Fibroblast of skin of scalp (primary cell): ENCODE measurements at regions not wholly inside any gene's neighbourhood (a gene's known extent, or its start where the extent isn't known, plus 50 kb on each side); places are given as distances from the start of the nearest gene placed in this dataset.
"Not testable (repeated sequence)": the region's sequence is repeated elsewhere in the genome, so short reads cannot be mapped to it uniquely, and the experiment has no call there.

Experiments
- DNase-seq: peaks from one replicate; pipeline ENCODE4 v3.0.0-alpha.2; 2013

DNA sequence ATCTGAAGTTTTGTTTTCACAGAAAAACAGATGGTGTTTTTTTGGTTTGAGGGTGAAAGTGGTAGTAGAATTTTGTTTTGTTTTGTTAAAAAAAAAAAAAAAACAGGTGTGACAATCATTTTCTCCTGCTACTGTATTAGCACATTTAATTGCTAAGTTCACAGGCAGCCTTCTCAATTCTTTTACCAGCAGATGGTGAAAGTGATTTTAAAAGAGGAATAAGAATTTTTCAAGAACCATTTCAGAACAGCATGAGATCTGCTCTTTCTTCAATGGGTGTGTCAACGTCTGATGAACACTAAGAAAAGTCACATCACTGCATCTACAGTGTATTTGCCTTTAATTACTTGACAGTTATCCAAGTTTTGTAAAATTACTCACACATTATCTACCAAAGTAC lies 303.7 kb upstream of the USP15 start:
- DNase-seq = no peak

DNA sequence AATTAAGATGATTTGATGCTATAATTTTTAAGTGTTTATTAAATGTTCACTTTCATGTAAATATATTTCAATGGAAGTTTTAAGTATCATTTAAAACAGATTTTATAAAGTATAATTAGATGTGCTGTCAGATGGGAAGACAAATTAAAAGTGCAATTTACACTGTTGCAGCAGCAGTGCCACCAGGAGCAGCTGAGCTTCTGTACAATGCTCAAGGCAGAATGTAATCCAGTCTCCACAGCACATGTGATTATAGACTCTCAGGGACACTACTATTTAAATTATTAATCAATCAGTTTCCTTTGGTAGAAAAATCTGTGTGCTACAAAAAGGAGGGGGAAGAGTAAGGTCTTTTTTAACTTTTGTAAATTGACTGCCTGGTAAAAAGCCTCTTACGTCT lies 285.7 kb upstream of the USP15 start:
- DNase-seq = no peak

DNA sequence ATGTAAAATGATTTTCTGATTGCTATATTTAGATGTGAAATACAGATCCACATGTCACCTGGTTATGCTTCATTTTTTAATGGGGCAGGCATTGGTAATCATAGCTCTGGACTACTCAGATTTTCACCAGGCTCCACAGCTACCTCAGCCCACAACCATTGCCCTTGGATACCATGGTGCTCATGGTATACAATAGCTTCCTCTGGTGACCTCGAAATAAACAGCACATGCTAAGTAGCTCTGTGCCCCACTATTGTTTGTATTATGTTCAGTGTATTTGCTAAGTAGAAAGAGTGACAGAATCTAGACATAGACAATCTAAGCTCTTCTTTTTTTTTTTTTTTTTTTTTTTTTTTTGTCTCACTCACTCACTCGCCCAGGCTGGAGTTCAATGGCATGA lies 274.4 kb upstream of the USP15 start:
- DNase-seq = no peak

DNA sequence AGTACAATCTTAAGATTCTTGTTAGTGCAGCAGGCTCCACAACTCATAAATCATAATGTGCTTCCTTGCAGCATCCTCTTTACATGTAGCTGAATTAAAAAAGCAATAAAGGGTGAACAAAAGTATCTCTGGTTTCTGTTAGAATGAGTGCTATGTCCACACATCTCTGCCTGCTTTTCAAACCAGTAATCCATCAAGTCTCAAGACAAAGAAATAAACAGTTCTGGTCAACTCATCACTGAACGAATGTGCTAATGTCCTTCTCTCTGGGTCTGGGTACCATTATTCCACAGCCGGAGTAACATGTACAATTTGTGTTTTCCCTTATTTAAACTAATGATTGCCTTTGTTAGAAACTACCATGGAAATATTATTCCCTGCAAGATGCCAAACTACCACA lies 273.0 kb upstream of the USP15 start:
- DNase-seq = no peak

DNA sequence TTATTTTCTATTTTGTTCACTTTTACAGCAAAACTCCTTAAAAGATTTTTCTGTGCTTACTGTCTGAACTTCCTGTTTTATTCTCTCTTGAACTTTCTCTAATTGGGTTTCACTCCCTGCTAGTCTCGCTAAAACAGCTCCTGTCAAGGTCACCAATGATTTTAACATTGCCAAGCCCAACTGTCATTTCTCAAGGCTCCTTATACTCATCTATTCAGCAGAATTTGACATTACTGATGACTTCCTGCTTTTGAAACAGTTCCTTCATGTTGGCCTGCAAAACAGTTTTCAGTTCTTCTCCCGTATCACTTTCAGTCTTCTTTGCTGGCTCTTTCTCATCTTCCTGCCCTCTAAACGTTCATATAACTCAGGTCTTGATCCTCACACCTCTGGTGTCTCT lies 268.5 kb upstream of the USP15 start:
- no peak for DNase-seq

DNA sequence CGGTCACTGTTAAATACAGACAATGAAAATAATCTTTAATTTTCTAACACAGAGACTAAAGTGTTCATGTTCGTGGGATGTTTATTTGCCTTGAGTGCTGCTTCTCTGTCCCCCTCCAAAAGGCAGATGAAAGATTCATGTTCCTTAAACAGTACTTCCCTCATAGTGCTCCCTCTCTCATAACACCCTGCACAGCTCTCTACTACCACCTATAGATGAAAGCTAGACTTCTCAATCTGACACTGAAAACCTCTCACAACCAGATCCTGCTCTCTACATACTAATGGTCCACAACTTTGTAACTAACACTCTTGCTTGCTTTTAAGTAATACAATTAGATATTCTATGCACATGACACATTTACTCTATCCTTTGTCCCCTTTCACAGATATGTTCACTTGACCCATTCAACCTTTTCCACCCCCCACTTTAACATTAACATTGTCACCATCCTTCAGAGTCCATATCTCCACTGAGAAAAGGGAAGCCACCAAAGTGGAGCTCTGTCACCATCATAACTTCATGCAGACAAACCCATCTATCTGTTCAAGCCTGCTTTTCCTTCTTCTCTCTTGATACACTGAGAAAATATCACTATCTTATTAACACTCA lies 266.4 kb upstream of the USP15 start:
- DNase-seq = peak; percentile 35

DNA sequence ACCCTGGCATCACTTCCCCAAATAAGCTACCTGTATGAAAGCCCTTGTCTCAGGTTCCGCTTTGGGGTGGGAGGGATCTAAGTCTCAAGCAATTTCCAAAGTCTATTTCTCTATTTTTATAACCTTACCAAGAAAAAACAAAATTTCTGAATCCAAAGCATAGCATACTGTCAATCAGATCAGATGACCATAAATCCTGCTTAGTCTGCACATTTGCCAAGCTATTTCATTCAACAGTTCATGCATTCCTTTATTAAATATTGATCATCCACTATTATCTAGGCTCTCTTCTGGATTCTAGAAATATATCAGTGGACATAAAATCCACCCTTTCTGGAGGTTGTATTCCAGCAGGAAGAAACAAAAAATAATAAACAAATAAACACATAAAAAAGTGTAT lies 263.5 kb upstream of the USP15 start:
- no peak for DNase-seq

DNA sequence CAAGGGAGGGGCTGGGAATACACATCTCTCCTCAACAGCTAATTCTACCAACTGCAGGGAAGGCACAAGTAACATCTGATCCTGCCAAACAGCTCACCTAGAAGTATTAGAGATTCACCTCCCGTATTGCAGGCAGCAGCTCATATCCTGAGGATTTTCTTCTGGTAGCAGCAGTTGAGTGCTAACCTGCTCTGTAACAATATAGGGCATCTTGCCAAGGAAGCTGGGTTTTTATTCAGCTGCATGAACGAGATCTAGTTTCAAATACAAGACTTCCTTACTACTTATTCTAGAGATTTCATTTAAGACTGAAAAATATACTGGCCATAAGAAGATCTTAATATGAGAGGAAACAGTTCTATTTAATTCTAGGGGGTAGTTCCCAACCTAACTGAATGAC lies 261.4 kb upstream of the USP15 start:
- DNase-seq = no peak

DNA sequence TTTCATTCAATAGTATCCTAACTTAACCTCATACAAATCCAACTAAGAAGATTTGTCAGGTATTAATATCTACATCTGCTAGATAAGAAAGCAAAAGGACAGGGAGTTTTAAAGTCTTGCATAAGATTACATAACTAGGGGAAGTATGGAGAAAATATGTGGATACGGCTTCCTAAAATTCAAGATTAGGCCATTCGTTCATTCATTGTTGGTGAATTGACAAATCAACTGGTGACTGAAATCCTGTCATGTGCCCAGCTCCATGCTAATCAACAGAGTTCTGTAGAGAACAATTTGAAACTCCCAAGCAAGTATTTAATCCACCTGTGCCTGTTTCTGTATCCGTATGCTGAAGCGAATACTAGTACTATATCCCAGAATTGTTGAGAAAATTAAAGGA lies 260.9 kb upstream of the USP15 start:
- DNase-seq = no peak

DNA sequence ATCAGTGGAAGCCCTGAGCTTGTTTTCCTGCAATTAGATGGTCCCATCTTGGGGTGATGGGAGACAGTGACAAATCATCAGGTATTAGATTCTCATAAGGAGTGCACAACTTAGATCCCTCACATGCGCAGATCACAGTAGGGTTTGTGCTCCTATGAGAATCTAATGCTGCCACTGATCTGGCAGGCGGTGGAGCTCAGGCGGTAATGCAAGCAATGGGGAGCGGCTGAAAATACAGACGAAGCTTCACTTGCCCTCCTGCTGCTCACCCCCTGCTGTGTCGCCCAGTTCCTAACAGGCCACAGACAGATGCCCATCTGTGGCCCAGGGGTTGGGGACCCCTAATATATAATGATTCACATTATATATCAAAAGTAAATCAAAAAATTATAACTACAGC lies 258.8 kb upstream of the USP15 start:
- DNase-seq = no peak

DNA sequence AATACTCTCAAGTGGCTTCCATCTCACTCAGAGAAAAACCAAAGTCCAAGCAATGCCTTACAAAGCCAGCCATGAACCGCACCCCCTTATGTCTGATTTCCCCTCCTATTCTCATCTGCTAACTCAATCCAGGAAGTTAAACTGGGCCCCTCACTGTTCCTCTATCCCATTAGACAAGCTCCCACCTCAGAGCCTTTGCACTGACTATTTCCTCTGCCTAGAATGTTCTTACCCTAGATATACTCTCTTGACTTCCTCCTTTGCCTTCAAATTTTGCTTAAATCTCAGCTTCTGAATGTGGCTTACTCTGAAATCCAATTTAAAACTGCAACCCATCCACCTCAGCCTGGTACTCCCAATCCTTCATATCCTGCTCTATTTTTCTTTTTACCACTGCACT lies 257.0 kb upstream of the USP15 start:
- DNase-seq = no peak

DNA sequence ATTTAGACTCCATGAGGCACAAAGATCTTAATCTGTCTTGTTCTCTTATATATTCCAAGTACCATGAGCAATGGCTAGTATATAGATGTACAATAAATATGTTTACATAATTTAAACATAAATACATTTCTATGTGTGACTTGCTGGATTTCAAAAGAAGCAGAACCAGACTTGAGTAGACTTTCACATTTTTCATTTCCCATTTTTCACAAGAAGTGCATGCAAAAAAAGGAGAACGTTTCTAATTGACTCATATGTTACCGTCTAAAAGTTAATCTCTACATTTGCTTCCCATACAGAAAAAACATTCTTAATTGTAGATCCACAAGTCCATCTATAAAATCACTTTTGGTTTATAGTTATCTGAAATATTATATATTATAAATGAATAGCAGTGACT lies 256.5 kb upstream of the USP15 start:
- no peak for DNase-seq

DNA sequence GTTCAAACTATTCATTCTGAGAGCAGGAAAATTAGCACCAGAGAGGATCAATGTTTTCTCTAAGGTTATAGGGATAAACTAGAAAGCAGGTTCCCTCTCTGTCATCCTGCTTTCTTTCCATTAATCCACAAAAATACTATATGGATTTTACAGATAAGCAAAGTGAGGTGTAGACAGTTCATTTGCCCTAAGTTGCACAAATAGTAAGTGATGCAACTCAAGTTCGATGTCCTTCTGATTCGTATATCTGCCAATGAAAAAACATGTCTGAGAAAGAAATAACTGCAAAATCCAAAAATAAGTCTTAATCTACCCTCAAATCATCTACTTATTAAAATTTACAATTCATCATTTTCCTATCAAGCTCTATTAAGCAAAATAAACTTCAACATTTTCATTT lies 254.6 kb upstream of the USP15 start:
- no peak for DNase-seq

DNA sequence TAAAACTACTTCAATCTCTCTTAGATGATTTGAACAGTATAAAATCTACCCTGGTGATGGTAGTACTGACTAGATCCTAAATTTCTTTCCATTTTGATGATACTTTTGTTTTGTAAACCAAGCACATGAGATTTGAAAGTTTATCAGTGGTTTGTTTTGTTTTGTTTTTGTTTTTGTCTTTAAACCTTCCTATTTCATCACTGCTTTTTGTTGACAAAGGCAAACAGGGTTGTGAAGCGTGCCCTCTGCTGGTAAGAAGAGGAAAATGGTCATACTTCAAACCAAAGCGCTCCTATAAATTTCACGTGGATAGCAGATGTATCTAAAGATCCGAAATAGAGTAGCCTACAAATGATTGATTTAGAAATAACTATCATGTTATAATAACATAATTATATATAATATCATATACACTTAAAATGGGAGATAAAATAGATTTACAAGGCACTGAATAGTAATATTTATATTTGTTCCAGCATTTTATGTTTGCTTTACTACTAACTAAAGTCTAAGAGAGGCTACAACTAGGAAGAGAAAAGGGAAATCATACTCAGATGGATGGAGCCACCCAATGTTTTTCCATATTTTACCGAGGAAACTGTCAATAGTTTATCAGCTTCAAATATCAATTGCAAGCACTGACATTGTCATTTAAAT lies 254.0 kb upstream of the USP15 start:
- DNase-seq = peak; percentile 35

DNA sequence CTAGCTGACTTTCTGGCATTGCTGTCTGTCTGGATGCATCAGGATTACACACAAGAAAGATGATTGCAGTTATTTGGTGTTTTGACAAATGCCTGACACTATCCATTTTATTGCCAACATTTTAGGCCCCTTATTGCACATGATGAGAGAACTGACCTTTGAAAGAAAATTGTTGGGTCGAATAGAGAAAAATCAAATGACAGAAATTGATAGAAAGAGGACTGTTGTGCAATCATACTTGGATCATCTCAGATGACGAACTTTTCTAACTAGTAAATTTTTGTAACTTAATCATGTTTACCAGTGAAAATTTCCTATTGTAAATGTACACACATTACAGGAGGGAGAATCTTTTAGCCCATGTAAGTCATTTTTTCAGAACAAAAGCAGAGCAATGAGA lies 251.5 kb upstream of the USP15 start:
- DNase-seq = no peak

DNA sequence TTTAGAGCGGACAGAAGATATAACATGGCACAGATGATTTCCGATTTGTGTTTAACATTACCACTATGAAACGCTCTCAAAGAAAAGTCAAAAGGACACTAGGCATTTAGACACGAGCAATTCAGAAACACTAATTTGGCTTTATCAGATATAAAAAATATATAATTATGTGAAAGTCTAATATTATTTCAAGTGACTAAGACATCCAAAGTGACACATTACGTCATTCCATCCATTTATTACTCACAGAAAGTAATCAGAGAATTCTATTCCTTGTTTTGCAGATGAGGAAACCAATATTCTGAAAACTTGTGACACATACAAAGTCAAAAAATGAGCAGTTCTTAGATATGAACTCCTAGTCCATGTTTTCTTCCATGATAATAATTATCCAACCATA lies 250.8 kb upstream of the USP15 start:
- DNase-seq = no peak

DNA sequence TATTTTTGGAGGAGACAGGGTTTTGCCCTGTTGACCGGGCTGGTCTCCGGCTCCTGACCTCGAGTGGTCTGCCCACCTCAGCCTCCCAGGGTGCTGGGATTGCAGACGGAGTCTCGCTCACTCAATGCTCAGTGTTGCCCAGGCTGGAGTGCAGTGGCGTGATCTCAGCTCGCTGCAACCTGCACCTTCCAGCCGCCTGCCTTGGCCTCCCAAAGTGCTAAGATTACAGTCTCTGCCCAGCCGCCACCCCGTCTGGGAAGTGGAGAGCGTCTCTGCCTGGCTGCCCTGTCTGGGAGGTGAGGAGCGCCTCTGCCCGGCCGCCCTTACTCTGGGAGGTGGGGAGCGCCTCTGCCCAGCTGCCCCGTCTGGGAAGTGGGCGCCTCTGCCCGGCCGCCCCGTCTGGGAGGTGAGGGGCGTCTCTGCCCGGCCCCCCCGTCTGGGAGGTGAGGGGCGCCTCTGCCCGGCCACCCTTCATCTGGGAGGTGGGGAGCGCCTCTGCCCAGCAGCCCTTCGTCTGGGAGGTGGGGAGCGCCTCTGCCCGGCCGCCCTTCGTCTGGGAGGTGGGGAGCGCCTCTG lies 249.8 kb upstream of the USP15 start:
- DNase-seq = not testable (repeated sequence)

DNA sequence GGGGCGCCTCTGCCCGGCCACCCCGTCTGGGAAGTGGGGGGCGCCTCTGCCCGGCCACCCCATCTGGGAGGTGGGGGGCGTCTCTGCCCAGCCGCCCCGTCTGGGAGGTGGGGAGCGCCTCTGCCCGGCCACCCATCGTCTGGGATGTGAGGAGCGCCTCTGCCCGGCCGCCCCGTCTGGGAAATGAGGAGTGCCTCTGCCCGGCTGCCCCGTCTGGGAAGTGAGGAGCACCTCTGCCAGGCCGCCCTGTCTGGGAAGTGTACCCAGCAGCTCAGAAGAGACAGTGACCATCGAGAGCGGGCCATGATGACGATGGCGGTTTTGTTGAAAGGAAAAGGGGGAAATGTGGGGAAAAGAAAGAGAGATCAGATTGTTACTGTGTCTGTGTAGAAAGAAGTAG lies 249.2 kb upstream of the USP15 start:
- not testable (repeated sequence) for DNase-seq

DNA sequence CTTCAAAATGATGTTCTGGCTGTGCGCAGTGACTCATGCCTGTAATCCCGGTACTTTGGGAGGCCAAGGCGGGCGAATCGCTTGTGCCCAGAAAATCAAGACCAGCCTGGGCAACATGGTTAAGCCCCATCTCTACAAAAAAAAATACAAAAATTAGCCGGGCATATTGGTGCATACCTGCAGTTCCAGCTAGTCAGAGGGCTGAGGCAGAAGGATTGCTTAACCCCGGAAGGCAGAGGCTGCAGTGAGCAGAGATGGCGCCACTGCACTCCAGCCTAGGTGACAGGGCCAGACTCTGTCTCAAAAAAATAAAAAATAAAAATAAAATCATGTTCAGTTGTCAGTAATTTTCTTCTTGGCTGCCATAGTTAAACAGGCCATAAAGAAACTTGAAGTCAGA lies 245.9 kb upstream of the USP15 start:
- DNase-seq = no peak

DNA sequence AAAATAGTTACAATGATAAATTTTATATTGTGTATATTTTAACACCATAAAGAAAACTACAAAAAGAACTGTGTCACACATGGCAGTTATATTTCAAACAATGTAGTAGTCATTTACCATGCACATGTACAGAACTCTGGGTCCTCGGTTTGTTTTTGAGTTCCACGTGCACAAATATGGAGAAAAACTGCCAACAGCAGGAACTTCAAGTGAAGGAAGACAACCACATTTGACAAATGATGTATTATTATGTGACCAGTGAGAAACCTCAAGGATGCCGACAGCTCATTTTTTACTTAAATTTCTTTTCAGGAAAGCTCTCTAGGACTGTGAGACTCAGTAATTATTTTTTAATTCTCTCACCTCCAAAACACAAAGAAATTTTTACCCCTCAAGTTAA lies 244.2 kb upstream of the USP15 start:
- DNase-seq = no peak

DNA sequence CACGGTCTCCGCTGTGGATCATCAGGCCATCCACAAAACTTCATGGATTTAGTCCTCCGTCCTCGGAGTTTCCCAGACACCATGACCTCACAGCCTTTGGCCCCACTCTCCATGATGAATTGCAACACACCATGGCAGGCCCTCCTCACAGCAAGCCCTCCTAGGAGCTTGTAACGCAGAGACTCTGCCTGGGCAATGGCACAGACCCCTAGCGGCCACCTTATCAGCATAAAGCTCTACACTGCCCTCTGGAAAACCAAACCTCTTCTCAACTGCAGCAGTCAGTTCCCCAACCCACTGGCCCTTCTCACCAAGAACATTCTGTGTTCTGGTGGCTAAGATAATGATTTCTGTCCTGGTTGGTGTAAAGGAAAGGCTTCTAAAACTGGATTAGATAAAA lies 238.4 kb upstream of the USP15 start:
- DNase-seq = no peak

DNA sequence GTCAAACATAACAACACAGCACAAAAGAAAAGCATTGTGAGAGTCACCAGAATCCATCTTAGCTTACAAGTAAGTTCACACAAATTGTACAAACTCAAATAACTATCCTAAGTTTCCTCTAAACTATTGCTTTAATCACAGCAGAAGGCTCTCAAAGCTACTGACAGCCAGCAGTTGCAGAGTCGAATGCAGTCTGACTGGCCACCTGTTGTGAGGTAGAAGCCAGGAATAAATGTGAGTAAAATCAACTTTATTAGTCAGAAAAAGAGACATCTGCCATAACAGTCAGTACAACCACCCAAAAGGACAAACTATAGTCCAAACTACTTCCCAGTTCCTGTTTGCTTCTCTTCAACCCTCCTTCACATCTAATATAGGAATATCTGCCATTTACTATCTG lies 231.7 kb upstream of the USP15 start:
- DNase-seq = no peak

DNA sequence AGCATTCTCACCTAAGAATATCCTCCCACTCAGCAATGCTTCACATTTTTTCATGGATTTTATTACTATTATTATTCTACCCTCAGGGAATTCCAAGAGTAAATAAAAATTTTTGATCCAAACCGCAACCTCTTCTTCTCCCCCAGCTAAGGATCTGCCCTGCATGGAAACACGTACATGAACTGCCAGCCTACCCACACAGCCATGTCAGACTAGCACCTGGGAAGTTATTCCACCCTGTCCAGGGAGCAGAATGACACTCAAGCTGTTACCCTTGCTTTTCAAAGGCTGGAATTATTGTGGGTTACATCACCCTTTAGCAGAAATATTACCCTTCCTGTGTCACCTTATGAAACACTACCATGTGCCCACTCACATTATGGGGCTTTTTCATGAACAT lies 227.3 kb upstream of the USP15 start:
- DNase-seq = no peak

DNA sequence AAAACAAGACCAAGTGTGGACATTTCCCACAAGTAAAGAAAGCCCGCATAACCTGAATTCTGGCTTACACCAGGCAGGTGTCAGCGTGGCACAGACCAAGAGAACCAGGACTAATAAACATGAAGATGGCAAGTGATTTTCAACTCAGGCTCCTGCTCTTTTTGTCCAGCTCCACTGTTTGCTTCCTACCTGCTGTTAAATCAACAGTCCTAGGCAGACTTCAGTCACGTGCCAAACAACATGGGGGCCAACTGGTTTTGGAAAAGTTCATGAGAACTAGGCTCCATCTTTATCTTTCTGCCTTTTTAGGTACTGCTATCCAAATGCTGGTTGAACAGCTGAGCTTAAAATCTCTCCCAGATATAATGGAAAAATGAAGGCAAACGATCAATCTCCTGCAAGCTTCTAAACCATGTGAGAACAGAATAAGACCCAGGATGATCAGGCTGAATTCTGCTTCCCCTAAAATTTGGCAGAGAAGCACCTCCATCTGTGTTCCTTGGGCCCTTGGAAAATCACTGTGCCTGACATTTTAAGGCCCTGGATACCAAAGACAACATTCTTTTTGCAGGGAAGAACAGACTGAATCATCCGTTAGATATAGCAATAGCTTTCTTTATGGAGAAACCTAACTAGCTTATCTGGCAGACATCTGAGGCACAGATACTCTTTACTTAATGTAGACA lies 215.6 kb upstream of the USP15 start:
- no peak for DNase-seq
